A673 (cell line): ENCODE measurements at regions not wholly inside any gene's neighbourhood (a gene's known extent, or its start where the extent isn't known, plus 50 kb on each side); places are given as distances from the start of the nearest gene placed in this dataset.

Experiments used
- BruUV-seq: library from RNA; stranded (reverse); fragments of 400-500 nt; replicated peaks from 2 replicates; lab custom pipeline; 2021; lab: Mats Ljungman, UMichigan
- CTCF ChIA-PET: fragments of 300-600 bp; sonication (Branson Sonifier 250); formaldehyde crosslinking; loops from one replicate; lab custom pipeline; 2022; ENCODE audit warnings: antibody characterized with exemption; lab: Charles Lee
- POLR2A ChIA-PET: fragments of 300-600 bp; sonication (Branson Sonifier 250); formaldehyde crosslinking; loops from one replicate; lab custom pipeline; 2022; ENCODE audit warnings: antibody characterized with exemption; ENCODE audit not compliant: low non-redundant PET; lab: Charles Lee
- DNase-seq: peaks from one replicate; pipeline ENCODE4 v3.0.0-alpha.2; 2015; ENCODE audit warnings: low spot score
- H3K27ac ChIP-seq: fragments of 200-600 bp; sonication (generic); 2 replicates; pipeline ENCODE4 v1.5.1; 2016; ENCODE audit warnings: mixed run types, low read depth, mild to moderate bottlenecking, mixed read lengths, antibody characterized with exemption, low read length; ENCODE audit not compliant: poor library complexity, severe bottlenecking
- H3K27me3 ChIP-seq: fragments of 200-600 bp; sonication (generic); replicated peaks from 2 replicates; pipeline ENCODE4 v1.6.1; 2017; ENCODE audit warnings: mixed run types, low read depth, mild to moderate bottlenecking, mixed read lengths, antibody characterized with exemption, low read length; ENCODE audit not compliant: insufficient read depth, poor library complexity
- H3K36me3 ChIP-seq: fragments of 200-600 bp; sonication (generic); 2 replicates; pipeline ENCODE4 v1.6.1; 2016; ENCODE audit warnings: mixed run types, mild to moderate bottlenecking, mixed read lengths, antibody characterized with exemption, low read length; ENCODE audit not compliant: insufficient read depth, poor library complexity, severe bottlenecking
- H3K4me1 ChIP-seq: fragments of 200-600 bp; sonication (generic); 2 replicates; pipeline ENCODE4 v1.6.1; 2017; ENCODE audit warnings: mixed run types, mild to moderate bottlenecking, mixed read lengths, antibody characterized with exemption, low read length; ENCODE audit not compliant: insufficient read depth, poor library complexity, severe bottlenecking
- H3K4me3 ChIP-seq: fragments of 200-600 bp; sonication (generic); 2 replicates; pipeline ENCODE4 v1.5.1; 2016; ENCODE audit warnings: low read depth, mixed run types, mild to moderate bottlenecking, mixed read lengths, low read length; ENCODE audit not compliant: poor library complexity, severe bottlenecking
- H3K9me3 ChIP-seq: fragments of 200-600 bp; sonication (generic); 2 replicates; pipeline ENCODE4 v1.6.1; 2016; ENCODE audit warnings: mixed run types, low read depth, mild to moderate bottlenecking, mixed read lengths, antibody characterized with exemption, low read length; ENCODE audit not compliant: poor library complexity, severe bottlenecking
- CTCF ChIP-seq: fragments of 300-800, 200-600 bp; sonication (generic); conservative IDR thresholded peaks from 2 replicates; pipeline ENCODE4 v1.5.1; 2017; ENCODE audit warnings: low read depth, mild to moderate bottlenecking, antibody characterized with exemption, low read length, moderate library complexity, mixed read lengths
- EZH2 ChIP-seq: fragments of 200-600 bp; sonication (generic); IDR thresholded peaks from 2 replicates; pipeline ENCODE4 v1.6.1; 2017; ENCODE audit warnings: borderline replicate concordance, low read depth, mild to moderate bottlenecking, mixed read lengths, antibody characterized with exemption, low read length; ENCODE audit not compliant: poor library complexity, severe bottlenecking
- intact Hi-C: fragments of 100-400 bp; cut with micrococcal nuclease; formaldehyde crosslinking; loops from one replicate; pipeline ENCODE4 v1.10.0; 2022; ENCODE audit not compliant: unreplicated experiment

DNA sequence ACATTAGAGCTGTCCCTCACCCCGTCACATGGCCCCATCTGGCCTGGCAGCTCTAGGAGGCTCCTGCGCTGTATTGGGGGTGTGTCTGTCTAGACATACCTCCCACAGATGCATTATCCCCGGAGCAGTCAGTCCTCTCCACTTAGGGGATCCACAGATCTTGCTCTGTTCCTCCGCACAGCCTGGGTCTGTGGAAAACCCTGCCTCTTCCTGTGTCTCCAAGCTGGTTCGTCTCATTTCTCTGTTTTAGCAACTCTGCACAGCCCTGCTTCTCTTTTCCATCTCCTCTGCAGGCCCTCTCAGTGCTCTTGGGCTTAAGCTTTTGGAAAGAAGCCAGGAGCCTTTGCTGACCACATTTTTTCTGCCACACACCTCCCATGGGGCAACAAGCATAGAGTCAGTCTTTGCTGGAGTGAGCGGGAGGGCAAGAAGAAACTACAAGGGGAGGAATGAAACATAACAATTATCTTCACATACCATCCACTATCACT is 241.5 kb downstream of the FOXD2 start:
- H3K9me3 ChIP-seq, result no peaks in the 10 kb centered on the region
- TF ChIP-seq CTCF (no peak), EZH2 (no peak)
- no peaks in the 10 kb centered on the region for H3K27me3 ChIP-seq
- ChIA-PET POLR2A (no interaction called here), CTCF (interaction anchor here (0.8 kb wide), 1 partner anchor 242 kb away, joined by 3 read pairs; no protein-coding TSS in a partner anchor)
- BruUV-seq, result no TSS peak
- intact Hi-C loops, result no loop called here
- H3K36me3 ChIP-seq, result no peaks in the 10 kb centered on the region
- no peak overlapping the region for H3K4me3 ChIP-seq
- peak; percentile 23 for DNase-seq
- no peaks in the 10 kb centered on the region for H3K4me1 ChIP-seq
- no peak overlapping the region for H3K27ac ChIP-seq

GRCh38 chr1:47679826-47680225 is 242.0 kb downstream of the FOXD2 start:
- intact Hi-C loops, result no loop called here
- no TSS peak for BruUV-seq
- Histone ChIP-seq H3K9me3 (no peaks in the 10 kb centered on the region), H3K36me3 (no peaks in the 10 kb centered on the region), H3K4me3 (no peak overlapping the region), H3K27ac (no peak overlapping the region), H3K4me1 (no peaks in the 10 kb centered on the region), H3K27me3 (no peaks in the 10 kb centered on the region)
- POLR2A ChIA-PET, result no interaction called here
- DNase-seq, result no peak
- CTCF ChIA-PET, result interaction anchor here (0.8 kb wide), 1 partner anchor 242 kb away, joined by 3 read pairs; no protein-coding TSS in a partner anchor
- TF ChIP-seq CTCF (no peak), EZH2 (no peak)

DNA sequence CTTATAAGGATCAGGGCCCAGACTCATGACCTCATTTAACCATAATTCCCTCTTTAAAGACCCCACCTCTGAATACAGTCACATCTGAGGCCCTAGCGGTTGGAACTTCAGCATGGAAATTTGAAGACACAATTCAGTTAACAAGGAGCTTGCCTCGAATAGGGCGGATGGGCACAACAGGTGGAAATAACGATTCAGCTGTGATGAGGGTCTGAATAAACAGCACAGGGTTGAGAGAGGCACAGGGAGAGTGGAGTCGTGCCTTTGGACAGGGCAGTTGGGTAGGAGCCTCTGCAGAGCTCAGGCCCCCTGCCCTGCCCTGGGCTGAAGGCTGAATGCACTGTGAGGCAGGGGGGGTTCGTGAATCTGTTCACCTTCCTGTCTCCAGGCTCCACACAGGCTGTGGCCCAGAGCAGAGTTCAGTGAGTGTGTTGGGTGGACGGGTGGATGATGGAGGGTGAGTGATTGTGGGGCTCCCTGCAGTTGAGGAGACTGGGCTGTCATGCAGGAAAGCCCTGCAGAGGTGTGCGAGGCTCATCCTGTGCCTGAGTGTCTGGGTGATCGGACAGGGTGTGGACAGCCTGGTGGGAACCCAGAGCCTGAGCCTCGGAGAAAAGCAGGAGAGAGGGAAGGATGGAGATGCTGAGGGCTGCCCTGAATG is 243.1 kb downstream of the FOXD2 start:
- H3K36me3 ChIP-seq, result no peaks in the 10 kb centered on the region
- intact Hi-C loops, result no loop called here
- no peaks in the 10 kb centered on the region for H3K9me3 ChIP-seq
- TF ChIP-seq CTCF, result no peak
- TF ChIP-seq EZH2, result no peak
- BruUV-seq, result no TSS peak
- H3K4me3 ChIP-seq, result no peak overlapping the region
- DNase-seq, result no peak
- no peaks in the 10 kb centered on the region for H3K4me1 ChIP-seq
- H3K27ac ChIP-seq, result no peak overlapping the region
- ChIA-PET CTCF (no interaction called here), POLR2A (no interaction called here)
- H3K27me3 ChIP-seq, result no peaks in the 10 kb centered on the region
